ENCODE measurements at regions not wholly inside any gene's neighbourhood (a gene's known extent, or its start where the extent isn't known, plus 50 kb on each side); places are given as distances from the start of the nearest gene placed in this dataset.

DNA sequence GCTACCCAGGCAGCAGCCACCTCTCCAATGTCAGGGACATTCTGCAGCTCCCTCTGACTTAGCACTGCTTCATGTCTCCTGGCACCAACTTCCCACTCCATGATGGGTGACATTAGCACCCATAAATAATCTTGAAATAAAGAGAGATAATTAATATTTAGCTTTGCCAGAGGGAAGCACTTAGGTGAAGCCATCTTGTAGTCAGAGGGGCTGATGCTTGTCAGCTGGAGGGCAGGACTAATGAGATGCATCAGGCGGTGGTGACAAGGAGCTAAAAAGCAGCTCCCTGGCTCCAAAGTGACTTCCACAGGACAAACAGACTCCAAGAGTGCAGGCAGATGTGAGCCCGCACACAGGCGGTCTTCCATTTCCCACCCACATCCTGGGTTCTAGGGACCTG is 153.0 kb upstream of the ID2 start:
- H3K4me3 Mint-ChIP-seq, result no peak overlapping the region
- peaks cover 24% of the 10 kb centered on the region for H3K27me3 Mint-ChIP-seq (ENCODE audit: insufficient read depth)
- no peaks in the 10 kb centered on the region for H3K4me1 Mint-ChIP-seq (ENCODE audit: low read depth)
- peaks cover 8% of the 10 kb centered on the region for H3K36me3 Mint-ChIP-seq (ENCODE audit: low read depth)
- H3K9me3 Mint-ChIP-seq, result peaks cover 19% of the 10 kb centered on the region
- no peak for DNase-seq
- TF ChIP-seq, protein P1, sequence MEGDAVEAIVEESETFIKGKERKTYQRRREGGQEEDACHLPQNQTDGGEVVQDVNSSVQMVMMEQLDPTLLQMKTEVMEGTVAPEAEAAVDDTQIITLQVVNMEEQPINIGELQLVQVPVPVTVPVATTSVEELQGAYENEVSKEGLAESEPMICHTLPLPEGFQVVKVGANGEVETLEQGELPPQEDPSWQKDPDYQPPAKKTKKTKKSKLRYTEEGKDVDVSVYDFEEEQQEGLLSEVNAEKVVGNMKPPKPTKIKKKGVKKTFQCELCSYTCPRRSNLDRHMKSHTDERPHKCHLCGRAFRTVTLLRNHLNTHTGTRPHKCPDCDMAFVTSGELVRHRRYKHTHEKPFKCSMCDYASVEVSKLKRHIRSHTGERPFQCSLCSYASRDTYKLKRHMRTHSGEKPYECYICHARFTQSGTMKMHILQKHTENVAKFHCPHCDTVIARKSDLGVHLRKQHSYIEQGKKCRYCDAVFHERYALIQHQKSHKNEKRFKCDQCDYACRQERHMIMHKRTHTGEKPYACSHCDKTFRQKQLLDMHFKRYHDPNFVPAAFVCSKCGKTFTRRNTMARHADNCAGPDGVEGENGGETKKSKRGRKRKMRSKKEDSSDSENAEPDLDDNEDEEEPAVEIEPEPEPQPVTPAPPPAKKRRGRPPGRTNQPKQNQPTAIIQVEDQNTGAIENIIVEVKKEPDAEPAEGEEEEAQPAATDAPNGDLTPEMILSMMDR (IDR thresholded peaks at IDR 0.05), result no peak
- no peak overlapping the region for H3K27ac Mint-ChIP-seq

DNA sequence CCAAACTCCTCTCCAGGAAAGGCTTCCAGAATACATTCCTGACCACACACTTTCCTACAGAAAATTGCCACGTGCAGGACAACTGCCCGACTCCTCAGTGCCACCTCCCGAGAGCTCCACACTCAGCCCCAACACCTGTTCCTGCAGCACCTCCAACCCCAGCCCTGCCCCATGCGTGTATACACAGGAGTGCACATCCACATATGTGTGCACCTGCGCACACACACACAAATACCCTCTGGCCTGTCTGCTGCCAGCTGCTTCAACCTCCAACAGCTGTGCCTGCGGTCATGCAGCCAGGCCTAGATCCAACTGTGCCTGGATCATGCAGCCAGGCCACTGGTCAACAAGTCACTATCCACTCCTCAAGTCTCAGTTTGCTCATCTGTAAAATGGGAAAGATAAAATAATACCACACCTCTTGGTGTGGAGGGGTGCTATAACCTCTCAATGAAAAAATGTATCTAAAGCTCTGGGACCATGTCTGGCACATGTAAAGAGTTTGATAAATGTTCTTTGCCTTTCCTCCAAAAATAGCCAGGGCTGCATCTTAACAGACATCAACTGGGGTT is 152.1 kb upstream of the ID2 start:
- TF ChIP-seq, protein P1 (IDR thresholded peaks at IDR 0.05), result no peak
- no peak overlapping the region for H3K27ac Mint-ChIP-seq
- peaks cover 19% of the 10 kb centered on the region for H3K9me3 Mint-ChIP-seq
- H3K36me3 Mint-ChIP-seq (ENCODE audit: low read depth), result peaks cover 8% of the 10 kb centered on the region
- no peak for DNase-seq
- H3K27me3 Mint-ChIP-seq (ENCODE audit: insufficient read depth), result peaks cover 19% of the 10 kb centered on the region
- no peak overlapping the region for H3K4me3 Mint-ChIP-seq
- H3K4me1 Mint-ChIP-seq (ENCODE audit: low read depth), result no peaks in the 10 kb centered on the region

DNA sequence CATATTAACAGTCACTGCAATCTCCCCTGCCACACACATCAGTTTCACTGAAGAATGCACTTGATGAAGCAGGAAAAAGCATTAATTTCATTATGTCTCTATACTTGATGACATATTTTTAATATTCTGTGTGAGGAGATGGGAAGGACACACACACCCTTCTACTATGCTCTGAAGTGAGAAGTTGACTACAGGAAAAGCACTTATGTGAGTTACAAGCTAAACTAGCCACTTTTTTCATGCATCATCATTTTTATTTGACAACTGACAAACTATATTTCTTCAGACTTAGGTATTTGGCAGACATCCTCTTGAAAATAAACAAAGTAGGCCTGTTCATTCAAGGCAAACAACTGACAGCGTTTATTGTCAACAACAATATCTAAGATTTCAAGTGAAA is 150.4 kb upstream of the ID2 start:
- TF ChIP-seq, protein P1 (IDR thresholded peaks at IDR 0.05), result no peak
- peaks cover 3% of the 10 kb centered on the region for H3K4me1 Mint-ChIP-seq (ENCODE audit: low read depth)

DNA sequence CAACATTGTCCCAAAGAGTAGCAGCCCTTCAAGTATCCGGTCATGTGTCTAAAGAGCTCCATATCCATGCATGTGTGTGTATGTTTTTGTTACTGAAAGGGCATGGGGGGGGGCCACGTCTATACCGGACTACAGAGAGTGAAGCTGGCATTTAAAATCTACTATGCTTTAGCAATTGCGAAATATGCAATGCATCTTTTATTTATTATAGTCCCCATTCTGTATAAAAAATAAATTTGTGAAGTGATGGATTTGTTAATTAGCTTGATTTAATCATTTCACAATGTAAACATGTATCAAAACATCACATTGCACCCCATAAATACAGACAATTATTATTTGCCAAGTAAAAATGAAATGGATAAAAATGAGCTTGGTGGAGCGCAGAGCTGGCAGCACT is 149.4 kb upstream of the ID2 start:
- TF ChIP-seq, protein P1 (IDR thresholded peaks at IDR 0.05), result no peak
- Mint-ChIP-seq H3K9me3 (peaks cover 19% of the 10 kb centered on the region), H3K4me1 (ENCODE audit: low read depth) (peaks cover 10% of the 10 kb centered on the region), H3K27ac (no peak overlapping the region), H3K27me3 (ENCODE audit: insufficient read depth) (peaks cover 25% of the 10 kb centered on the region), H3K4me3 (no peak overlapping the region), H3K36me3 (ENCODE audit: low read depth) (peaks cover 8% of the 10 kb centered on the region)
- DNase-seq, result no peak

More for the DNA sequence above, 150.4 kb upstream of the ID2 start:
- H3K27ac Mint-ChIP-seq, result no peak overlapping the region
- peaks cover 24% of the 10 kb centered on the region for H3K27me3 Mint-ChIP-seq (ENCODE audit: insufficient read depth)
- peaks cover 19% of the 10 kb centered on the region for H3K9me3 Mint-ChIP-seq
- no peak overlapping the region for H3K4me3 Mint-ChIP-seq
- peaks cover 8% of the 10 kb centered on the region for H3K36me3 Mint-ChIP-seq (ENCODE audit: low read depth)
- DNase-seq, result no peak

DNA sequence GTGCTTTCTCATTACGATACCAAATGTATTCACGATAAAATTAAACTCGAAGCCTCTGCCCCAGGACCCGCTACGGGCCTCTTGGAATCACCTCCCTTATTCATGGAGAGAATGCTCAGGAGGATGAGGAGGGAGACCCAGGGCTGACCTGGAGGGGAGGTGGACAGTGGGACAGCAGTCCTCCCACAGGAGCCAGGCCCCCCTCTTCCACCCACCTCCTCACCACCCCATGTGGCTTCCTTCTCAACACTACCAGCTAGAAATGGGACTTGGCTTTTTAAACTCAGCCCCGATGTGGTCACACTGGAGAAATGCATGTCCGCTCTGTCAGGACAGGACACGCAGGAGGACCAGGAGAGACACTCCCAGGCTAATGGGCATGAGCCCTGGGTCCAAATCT is 147.9 kb upstream of the ID2 start:
- H3K4me1 Mint-ChIP-seq (ENCODE audit: low read depth), result peaks cover 10% of the 10 kb centered on the region
- no peak for DNase-seq
- no peak overlapping the region for H3K4me3 Mint-ChIP-seq

More for the DNA sequence above, 147.9 kb upstream of the ID2 start:
- TF ChIP-seq, protein P1 (IDR thresholded peaks at IDR 0.05), result no peak
- Mint-ChIP-seq H3K36me3 (ENCODE audit: low read depth) (peaks cover 8% of the 10 kb centered on the region), H3K27me3 (ENCODE audit: insufficient read depth) (peaks cover 18% of the 10 kb centered on the region), H3K27ac (no peak overlapping the region), H3K9me3 (peaks cover 19% of the 10 kb centered on the region)

Measured in HFFc6 (cell line).